Keratinocyte (primary cell): ENCODE measurements at regions not wholly inside any gene's neighbourhood (a gene's known extent, or its start where the extent isn't known, plus 50 kb on each side); places are given as distances from the start of the nearest gene placed in this dataset.

Experiments
- DNase-seq: peaks from one replicate; pipeline ENCODE4 v3.0.0-alpha.2; 2011; ENCODE audit warnings: low read depth, missing footprints, low spot score
- FAIRE-seq: peaks from 2 replicates; lab custom pipeline; 2011; peaks lifted over from hg19 to GRCh38; lab: Jason Lieb, UNC
- H2AFZ ChIP-seq: 2 replicates; pipeline ENCODE4 v1.6.0; 2012; ENCODE audit warnings: low read length, control low read depth, inconsistent platforms; ENCODE audit not compliant: control insufficient read depth
- H3K27ac ChIP-seq: 2 replicates; pipeline ENCODE4 v1.5.1; 2011; ENCODE audit warnings: low read length; ENCODE audit not compliant: control insufficient read depth, insufficient read depth
- H3K27me3 ChIP-seq: 3 replicates; pipeline ENCODE4 v1.6.0; 2011; ENCODE audit warnings: low read length; ENCODE audit not compliant: control insufficient read depth, insufficient read depth; ENCODE audit errors: extremely low read depth
- H3K36me3 ChIP-seq, 2 experiments: 2 replicates in 1 of 2; 3 replicates in 1 of 2; pipeline ENCODE4 v1.5.1; 2011; ENCODE audit warnings: low read length in 2 of 2, mild to moderate bottlenecking in 1 of 2; ENCODE audit not compliant: control insufficient read depth in 2 of 2, insufficient read depth in 2 of 2; ENCODE audit errors: extremely low read depth in 1 of 2
- H3K4me1 ChIP-seq: 3 replicates; pipeline ENCODE4 v1.5.1; 2011; ENCODE audit warnings: low read length; ENCODE audit not compliant: control insufficient read depth, insufficient read depth; ENCODE audit errors: extremely low read depth
- H3K4me2 ChIP-seq: 3 replicates; pipeline ENCODE4 v1.6.0; 2011; ENCODE audit warnings: low read depth, low read length; ENCODE audit not compliant: control insufficient read depth, insufficient read depth; ENCODE audit errors: extremely low read depth
- H3K4me3 ChIP-seq, 3 experiments: fragments of 200-600 bp in 1 of 3; sonication (generic) in 1 of 3; 2 replicates in 2 of 3; 3 replicates in 1 of 3; pipeline ENCODE4 v1.5.1; 2011 to 2016; ENCODE audit warnings: low read length in 3 of 3, mild to moderate bottlenecking in 3 of 3, control low read depth in 2 of 3, inconsistent platforms in 1 of 3, low read depth in 1 of 3, mixed read lengths in 1 of 3, mixed run types in 1 of 3, moderate library complexity in 1 of 3; ENCODE audit not compliant: control insufficient read depth in 2 of 3, insufficient read depth in 2 of 3; ENCODE audit errors: extremely low read depth in 1 of 3
- H3K79me2 ChIP-seq: 2 replicates; pipeline ENCODE4 v1.6.0; 2012; ENCODE audit warnings: low read length; ENCODE audit not compliant: control insufficient read depth, insufficient read depth
- H3K9ac ChIP-seq: 3 replicates; pipeline ENCODE4 v1.6.0; 2011; ENCODE audit warnings: low read length; ENCODE audit not compliant: control insufficient read depth, insufficient read depth; ENCODE audit errors: extremely low read depth
- H3K9me1 ChIP-seq: 3 replicates; pipeline ENCODE4 v1.6.0; 2011; ENCODE audit warnings: low read length; ENCODE audit not compliant: control insufficient read depth, insufficient read depth; ENCODE audit errors: extremely low read depth
- H3K9me3 ChIP-seq: 2 replicates; pipeline ENCODE4 v1.5.1; 2012; ENCODE audit warnings: low read depth, low read length; ENCODE audit not compliant: control insufficient read depth
- H4K20me1 ChIP-seq: 3 replicates; pipeline ENCODE4 v1.6.0; 2011; ENCODE audit warnings: low read length; ENCODE audit not compliant: control insufficient read depth, insufficient read depth; ENCODE audit errors: extremely low read depth
- CTCF ChIP-seq, 3 experiments: IDR thresholded peaks in 1 of 3; conservative IDR thresholded peaks in 1 of 3; optimal IDR thresholded peaks in 1 of 3; 2 replicates in 2 of 3; 3 replicates in 1 of 3; pipeline versions ENCODE3 to v1.5.1; 2011; ENCODE audit warnings: low read length in 3 of 3, mild to moderate bottlenecking in 3 of 3, moderate library complexity in 2 of 3, control low read depth in 1 of 3, inconsistent platforms in 1 of 3; ENCODE audit not compliant: insufficient read depth in 2 of 3; ENCODE audit errors: extremely low read depth in 1 of 3
- EZH2 ChIP-seq: IDR thresholded peaks from one replicate; pipeline ENCODE4 v1.6.1; 2012; ENCODE audit warnings: inconsistent platforms, mild to moderate bottlenecking, low read length, moderate library complexity
- dilution Hi-C: fragments of 300-500 bp; cut with MboI; formaldehyde crosslinking; loops from one replicate; pipeline ENCODE4 v1.7.0; 2020; ENCODE audit warnings: low sequenced_read_pairs; ENCODE audit not compliant: extremely low pct_ligation_motif_present

- H3K27ac ChIP-seq = no peak overlapping the region
- no peak overlapping the region for H3K9ac ChIP-seq
- TF ChIP-seq EZH2 = no peak
- no peak for TF ChIP-seq CTCF (optimal IDR thresholded peaks at IDR 0.05 in 1 of 3, IDR thresholded peaks at IDR 0.05 in 1 of 3, conservative IDR thresholded peaks at IDR 0.05 in 1 of 3; ENCODE audit: extremely low read depth in 1 of 3, insufficient read depth in 2 of 3, low read length in 3 of 3)
- no peaks in the 10 kb centered on the region for H3K4me1 ChIP-seq
- DNase-seq = no peak
- no peak overlapping the region for H3K4me2 ChIP-seq
- no peak for FAIRE-seq
- H3K4me3 ChIP-seq = no peak overlapping the region
- H2AFZ ChIP-seq = no peak overlapping the region
- no peaks in the 10 kb centered on the region for H3K79me2 ChIP-seq
- no peaks in the 10 kb centered on the region for H3K9me3 ChIP-seq
- dilution Hi-C loops = no loop called here
- H3K36me3 ChIP-seq = no peaks in the 10 kb centered on the region
- H3K27me3 ChIP-seq = no peaks in the 10 kb centered on the region
- no peaks in the 10 kb centered on the region for H4K20me1 ChIP-seq
- no peaks in the 10 kb centered on the region for H3K9me1 ChIP-seq
Observed at GRCh38 chr2:23135481-23136100, 249.4 kb upstream of the KLHL29 start.

DNA sequence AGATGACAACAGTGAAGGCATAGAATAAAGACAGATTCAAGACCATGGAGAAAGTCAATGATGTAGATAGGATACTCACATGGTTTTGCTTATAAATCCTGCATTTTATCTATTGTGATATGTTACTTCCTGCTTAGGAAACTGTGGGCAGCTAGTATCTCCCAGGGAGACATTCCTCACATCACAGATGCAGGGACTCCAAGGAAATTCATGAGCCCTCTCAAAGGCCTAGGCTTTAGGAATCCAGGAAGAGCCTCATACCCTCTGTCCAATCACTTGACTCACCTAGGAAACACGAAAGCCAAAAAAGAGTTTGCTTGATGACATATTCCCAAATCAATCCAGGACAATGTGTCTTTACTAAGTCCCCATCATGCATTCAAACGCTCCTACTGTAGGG, 247.8 kb upstream of the KLHL29 start:
- Histone ChIP-seq H3K79me2 (no peaks in the 10 kb centered on the region), H3K9me1 (no peaks in the 10 kb centered on the region), H3K27ac (no peak overlapping the region), H4K20me1 (no peaks in the 10 kb centered on the region), H3K36me3 (no peaks in the 10 kb centered on the region), H3K9ac (no peak overlapping the region), H3K27me3 (no peaks in the 10 kb centered on the region), H3K9me3 (no peaks in the 10 kb centered on the region), H3K4me2 (no peak overlapping the region), H3K4me3 (no peak overlapping the region), H3K4me1 (no peaks in the 10 kb centered on the region), H2AFZ (no peak overlapping the region)
- no peak for FAIRE-seq
- TF ChIP-seq CTCF (optimal IDR thresholded peaks at IDR 0.05 in 1 of 3, IDR thresholded peaks at IDR 0.05 in 1 of 3, conservative IDR thresholded peaks at IDR 0.05 in 1 of 3; ENCODE audit: extremely low read depth in 1 of 3, insufficient read depth in 2 of 3, low read length in 3 of 3) (no peak), EZH2 (no peak)
- dilution Hi-C loops = no loop called here
- no peak for DNase-seq
